Activated CD8-positive, alpha-beta T cell treated with anti-CD3 and anti-CD28 coated beads for 36 hours (primary cell): ENCODE measurements at regions not wholly inside any gene's neighbourhood (a gene's known extent, or its start where the extent isn't known, plus 50 kb on each side); places are given as distances from the start of the nearest gene placed in this dataset.

ENCODE experiments used
- ATAC-seq: fragments of 200-7000 bp; cut with Tn5 transposase; one replicate; pipeline ENCODE4 v1.10.0; 2021; ENCODE audit warnings: mild to moderate bottlenecking, moderate library complexity
- CTCF ChIA-PET: fragments of 350-600 bp; sonication (Branson Sonifier 250); formaldehyde crosslinking; loops from one replicate; lab custom pipeline; 2021; ENCODE audit warnings: antibody characterized with exemption; lab: Charles Lee
- POLR2A ChIA-PET: fragments of 350-600 bp; sonication (Branson Sonifier 250); formaldehyde crosslinking; loops from one replicate; lab custom pipeline; 2021; ENCODE audit warnings: antibody characterized with exemption; lab: Charles Lee
- DNase-seq: peaks from one replicate; pipeline ENCODE4 v3.0.0-alpha.2; 2020
- H3K27ac Mint-ChIP-seq: one replicate; pipeline ENCODE4 v1.8.0; 2021; ENCODE audit warnings: mild to moderate bottlenecking, mixed read lengths
- H3K27me3 Mint-ChIP-seq: one replicate; pipeline ENCODE4 v1.8.0; 2021; ENCODE audit warnings: mixed read lengths
- H3K36me3 Mint-ChIP-seq: one replicate; pipeline ENCODE4 v1.8.0; 2021; ENCODE audit warnings: low read depth, mixed read lengths
- H3K4me1 Mint-ChIP-seq: one replicate; pipeline ENCODE4 v1.8.0; 2021; ENCODE audit warnings: low read depth, mixed read lengths
- H3K4me3 Mint-ChIP-seq: one replicate; pipeline ENCODE4 v1.8.0; 2021; ENCODE audit warnings: mild to moderate bottlenecking, moderate library complexity, mixed read lengths
- H3K9me3 Mint-ChIP-seq: one replicate; pipeline ENCODE4 v1.8.0; 2021; ENCODE audit warnings: mixed read lengths
- intact Hi-C: fragments of 100-400 bp; cut with micrococcal nuclease; formaldehyde crosslinking; loops from one replicate; pipeline ENCODE4 v1.10.0; 2022
- TF ChIP-seq, protein P1 (sequence below): fragments of 200-600 bp; IDR thresholded peaks from one replicate; pipeline ENCODE4 v1.8.0; 2022; ENCODE audit warnings: antibody characterized with exemption, mild to moderate bottlenecking

DNA sequence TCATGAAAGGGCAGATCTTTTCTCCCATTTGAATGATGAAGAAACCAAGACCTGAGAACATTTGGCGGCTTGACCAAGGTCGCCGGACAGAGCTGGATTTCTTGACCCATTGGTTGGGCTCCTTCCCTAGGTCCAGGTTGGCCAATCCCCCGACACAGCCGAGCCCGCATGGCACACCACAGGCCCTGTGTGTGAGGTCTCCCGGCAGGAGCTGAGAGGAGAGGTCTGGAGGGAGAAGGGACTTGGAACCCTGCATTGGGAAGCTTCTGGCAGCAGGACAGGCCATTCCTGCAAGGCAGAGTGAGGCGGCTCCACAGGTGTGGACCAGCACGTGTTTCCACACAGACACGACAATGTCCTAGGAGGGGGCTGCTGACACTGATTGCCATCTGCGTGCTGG lies 98.6 kb upstream of the THY1 start:
- ATAC-seq, result no peak
- no peak overlapping the region for H3K4me3 Mint-ChIP-seq
- peaks cover 2% of the 10 kb centered on the region for H3K27me3 Mint-ChIP-seq
- no peak overlapping the region for H3K27ac Mint-ChIP-seq
- DNase-seq, result no peak
- intact Hi-C loops, result no loop called here
- ChIA-PET CTCF (interaction anchor here (1.4 kb wide), 1 partner anchor 13 kb away, joined by 3 read pairs; no protein-coding TSS in a partner anchor), POLR2A (no interaction called here)
- no peaks in the 10 kb centered on the region for H3K4me1 Mint-ChIP-seq
- TF ChIP-seq, protein P1, sequence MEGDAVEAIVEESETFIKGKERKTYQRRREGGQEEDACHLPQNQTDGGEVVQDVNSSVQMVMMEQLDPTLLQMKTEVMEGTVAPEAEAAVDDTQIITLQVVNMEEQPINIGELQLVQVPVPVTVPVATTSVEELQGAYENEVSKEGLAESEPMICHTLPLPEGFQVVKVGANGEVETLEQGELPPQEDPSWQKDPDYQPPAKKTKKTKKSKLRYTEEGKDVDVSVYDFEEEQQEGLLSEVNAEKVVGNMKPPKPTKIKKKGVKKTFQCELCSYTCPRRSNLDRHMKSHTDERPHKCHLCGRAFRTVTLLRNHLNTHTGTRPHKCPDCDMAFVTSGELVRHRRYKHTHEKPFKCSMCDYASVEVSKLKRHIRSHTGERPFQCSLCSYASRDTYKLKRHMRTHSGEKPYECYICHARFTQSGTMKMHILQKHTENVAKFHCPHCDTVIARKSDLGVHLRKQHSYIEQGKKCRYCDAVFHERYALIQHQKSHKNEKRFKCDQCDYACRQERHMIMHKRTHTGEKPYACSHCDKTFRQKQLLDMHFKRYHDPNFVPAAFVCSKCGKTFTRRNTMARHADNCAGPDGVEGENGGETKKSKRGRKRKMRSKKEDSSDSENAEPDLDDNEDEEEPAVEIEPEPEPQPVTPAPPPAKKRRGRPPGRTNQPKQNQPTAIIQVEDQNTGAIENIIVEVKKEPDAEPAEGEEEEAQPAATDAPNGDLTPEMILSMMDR, result no peak
- no peaks in the 10 kb centered on the region for H3K9me3 Mint-ChIP-seq
- no peaks in the 10 kb centered on the region for H3K36me3 Mint-ChIP-seq

DNA sequence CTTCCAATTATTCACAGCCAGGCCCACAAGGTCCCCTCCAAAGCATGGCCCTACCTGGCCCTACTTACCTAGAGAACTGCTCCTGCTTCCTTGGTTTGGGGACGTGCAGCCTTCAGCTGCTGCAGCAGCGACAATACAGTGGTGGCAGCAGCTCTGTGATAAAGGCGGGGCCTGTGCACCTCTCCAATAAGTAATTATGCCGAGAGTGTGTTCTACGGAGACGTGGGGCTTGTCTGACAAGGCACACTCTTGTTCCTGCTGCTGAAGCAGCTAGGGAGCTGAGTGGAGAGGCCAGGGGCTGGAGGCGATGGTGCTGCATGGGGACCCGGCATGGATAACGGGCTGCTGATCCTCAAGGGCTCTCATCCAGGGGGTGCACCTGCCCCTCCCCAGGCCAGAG lies 98.0 kb upstream of the THY1 start:
- H3K9me3 Mint-ChIP-seq, result no peaks in the 10 kb centered on the region
- ATAC-seq, result no peak
- H3K27me3 Mint-ChIP-seq, result peaks cover 2% of the 10 kb centered on the region
- CTCF ChIA-PET, result interaction anchor here (1.4 kb wide), 1 partner anchor 13 kb away, joined by 3 read pairs; no protein-coding TSS in a partner anchor
- no peaks in the 10 kb centered on the region for H3K4me1 Mint-ChIP-seq
- no peaks in the 10 kb centered on the region for H3K36me3 Mint-ChIP-seq
- POLR2A ChIA-PET, result no interaction called here
- no peak overlapping the region for H3K4me3 Mint-ChIP-seq
- no peak overlapping the region for H3K27ac Mint-ChIP-seq
- intact Hi-C loops, result no loop called here
- no peak for DNase-seq
- TF ChIP-seq, protein P1, result no peak

DNA sequence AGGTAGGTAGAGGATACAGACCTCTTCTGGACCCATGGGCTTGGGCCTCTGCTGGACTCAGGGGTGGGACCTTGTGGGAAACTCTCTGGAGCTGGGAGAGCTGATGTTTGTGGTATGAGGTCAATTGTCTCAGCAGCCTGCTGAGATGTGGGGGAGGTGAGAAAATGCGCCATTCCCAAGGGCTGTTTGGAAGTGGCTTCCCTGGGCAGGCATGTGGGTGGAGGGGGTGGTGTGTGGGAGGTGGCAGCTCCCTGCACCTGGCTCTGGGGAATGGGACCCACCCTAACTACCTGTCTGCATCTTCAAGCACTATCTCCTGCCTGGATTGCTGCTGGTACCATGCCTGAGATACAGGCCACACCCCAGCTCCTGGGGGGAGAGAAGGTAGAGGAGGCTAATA lies 97.4 kb upstream of the THY1 start:
- ATAC-seq, result no peak
- no peak for DNase-seq
- ChIA-PET CTCF (interaction anchor here (1.4 kb wide), 1 partner anchor 14 kb away, joined by 3 read pairs; no protein-coding TSS in a partner anchor), POLR2A (no interaction called here)
- H3K36me3 Mint-ChIP-seq, result no peaks in the 10 kb centered on the region
- H3K27ac Mint-ChIP-seq, result no peak overlapping the region
- TF ChIP-seq, protein P1, result no peak
- intact Hi-C loops, result no loop called here
- H3K9me3 Mint-ChIP-seq, result no peaks in the 10 kb centered on the region
- H3K4me1 Mint-ChIP-seq, result no peaks in the 10 kb centered on the region
- H3K27me3 Mint-ChIP-seq, result no peaks in the 10 kb centered on the region
- H3K4me3 Mint-ChIP-seq, result no peak overlapping the region

DNA sequence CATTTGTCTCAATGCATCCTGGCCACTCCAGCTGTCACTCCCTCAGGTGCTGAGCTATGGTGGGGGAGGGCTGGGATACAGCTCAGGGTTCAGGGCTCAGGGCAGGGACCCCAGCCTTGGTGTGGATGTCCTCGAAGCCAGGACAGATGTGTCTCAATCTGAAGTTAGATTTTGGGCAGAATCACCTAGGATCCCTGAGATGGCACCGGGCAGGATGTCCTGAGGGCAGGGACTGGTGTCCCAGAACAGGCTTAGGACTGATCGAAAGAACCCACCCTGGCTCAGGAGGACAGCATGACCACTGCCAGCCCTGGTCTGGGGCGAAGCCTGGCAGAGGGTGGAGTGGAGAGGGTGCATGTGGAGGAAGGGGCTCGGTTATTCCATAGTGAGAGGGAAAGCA lies 96.8 kb upstream of the THY1 start:
- TF ChIP-seq, protein P1, result no peak
- Mint-ChIP-seq H3K27ac (no peak overlapping the region), H3K4me1 (no peaks in the 10 kb centered on the region), H3K9me3 (no peaks in the 10 kb centered on the region), H3K4me3 (no peak overlapping the region), H3K36me3 (no peaks in the 10 kb centered on the region), H3K27me3 (peaks cover 1% of the 10 kb centered on the region)
- ChIA-PET POLR2A (no interaction called here), CTCF (interaction anchor here (1.6 kb wide), 1 partner anchor 14 kb away, joined by 7 read pairs; no protein-coding TSS in a partner anchor)
- no peak for DNase-seq
- ATAC-seq, result no peak
- intact Hi-C loops, result no loop called here

DNA sequence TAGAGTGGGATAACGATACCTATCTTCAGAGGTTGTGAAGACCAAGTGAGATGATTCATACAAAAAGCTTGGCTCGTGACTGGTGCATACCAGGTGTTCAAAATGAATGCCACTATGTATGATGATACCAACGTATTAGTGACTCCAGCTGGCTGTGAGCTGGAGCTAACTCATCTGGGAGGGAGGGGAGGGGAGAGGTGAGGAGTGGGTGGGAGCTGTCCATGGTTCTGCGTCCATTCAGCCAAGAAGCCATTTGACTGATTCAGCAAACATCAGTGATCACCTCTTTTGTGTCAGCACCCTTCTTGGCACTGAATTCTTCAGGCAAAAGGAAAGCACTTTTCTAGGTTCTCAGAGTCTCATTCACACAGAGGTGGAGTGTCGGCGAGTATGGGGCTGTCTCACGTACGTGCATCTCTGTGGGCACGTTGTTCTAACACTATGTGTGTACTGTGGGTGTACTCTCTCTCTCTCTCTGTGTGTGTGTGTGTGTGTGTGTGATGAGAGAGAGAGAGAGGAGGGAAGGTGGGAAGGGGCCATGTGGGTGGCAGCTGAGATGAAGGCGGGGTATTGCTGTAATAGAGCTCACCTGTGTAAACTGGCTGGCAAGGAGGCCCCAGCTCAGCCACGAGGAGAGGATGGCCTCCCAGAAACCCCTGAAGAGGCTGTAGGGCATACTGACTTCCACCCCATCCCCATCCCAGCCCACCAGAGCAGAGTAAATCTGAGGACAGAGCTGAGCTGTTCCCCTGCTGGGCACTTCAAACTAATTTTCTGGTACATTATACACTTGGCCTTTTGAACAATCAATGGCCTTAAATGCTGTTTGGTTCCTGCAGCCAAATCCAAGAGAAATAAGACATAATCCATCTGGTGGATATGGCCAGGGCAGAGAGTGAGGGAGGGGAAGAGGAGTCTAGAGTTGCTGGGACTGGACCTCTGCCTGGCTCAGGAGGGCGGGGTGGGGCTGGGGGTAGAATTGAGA lies 96.1 kb upstream of the THY1 start:
- POLR2A ChIA-PET, result no interaction called here
- intact Hi-C loops, result no loop called here
- H3K4me3 Mint-ChIP-seq, result no peak overlapping the region
- TF ChIP-seq, protein P1, result no peak
- DNase-seq (peak; percentile 46), ATAC-seq (no peak)
- CTCF ChIA-PET, result interaction anchor here (1.3 to 1.6 kb wide), 2 partner anchors 13 to 15 kb away, joined by 4 to 7 read pairs; no protein-coding TSS in a partner anchor
- no peaks in the 10 kb centered on the region for H3K4me1 Mint-ChIP-seq
- no peaks in the 10 kb centered on the region for H3K36me3 Mint-ChIP-seq
- no peak overlapping the region for H3K27ac Mint-ChIP-seq
- H3K9me3 Mint-ChIP-seq, result no peaks in the 10 kb centered on the region
- H3K27me3 Mint-ChIP-seq, result peaks cover 2% of the 10 kb centered on the region
